ENCODE measurements at regions not wholly inside any gene's neighbourhood (a gene's known extent, or its start where the extent isn't known, plus 50 kb on each side); places are given as distances from the start of the nearest gene placed in this dataset.
"Not testable (repeated sequence)": the region's sequence is repeated elsewhere in the genome, so short reads cannot be mapped to it uniquely, and the experiment has no call there.

DNA sequence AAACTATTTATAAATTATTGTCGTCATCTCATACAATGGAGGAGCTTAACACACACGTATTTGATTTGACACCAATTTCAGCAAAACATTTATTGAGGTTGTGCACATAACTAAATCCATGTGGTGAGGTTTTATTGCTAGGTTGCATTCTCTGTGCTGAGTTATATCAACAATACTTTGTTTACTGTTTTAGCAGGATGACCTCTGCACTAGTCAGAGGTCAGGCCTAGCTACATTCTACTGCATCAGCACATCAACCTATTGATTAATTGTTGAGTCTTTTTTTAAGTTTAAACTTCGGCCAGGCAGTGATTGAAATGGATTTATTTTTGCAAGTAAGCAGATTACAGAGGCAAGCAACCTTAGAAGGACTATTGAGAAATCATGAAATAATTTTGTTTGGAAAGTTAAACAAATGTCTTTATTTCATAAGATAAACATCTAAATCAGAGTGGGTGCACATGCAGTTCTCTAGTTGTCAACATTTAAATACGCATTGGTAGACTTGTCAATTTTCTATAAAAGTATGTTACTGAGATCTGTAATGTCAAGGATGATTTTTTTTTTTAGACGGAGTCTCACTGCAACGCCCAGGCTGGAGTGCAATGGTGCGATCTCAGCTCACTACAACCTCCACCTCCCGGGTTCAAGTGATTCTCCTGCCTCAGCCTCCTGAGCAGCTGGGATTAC lies 75.2 kb upstream of the CD28 start:
- no peak for DNase-seq (ENCODE audit: low spot score)

DNA sequence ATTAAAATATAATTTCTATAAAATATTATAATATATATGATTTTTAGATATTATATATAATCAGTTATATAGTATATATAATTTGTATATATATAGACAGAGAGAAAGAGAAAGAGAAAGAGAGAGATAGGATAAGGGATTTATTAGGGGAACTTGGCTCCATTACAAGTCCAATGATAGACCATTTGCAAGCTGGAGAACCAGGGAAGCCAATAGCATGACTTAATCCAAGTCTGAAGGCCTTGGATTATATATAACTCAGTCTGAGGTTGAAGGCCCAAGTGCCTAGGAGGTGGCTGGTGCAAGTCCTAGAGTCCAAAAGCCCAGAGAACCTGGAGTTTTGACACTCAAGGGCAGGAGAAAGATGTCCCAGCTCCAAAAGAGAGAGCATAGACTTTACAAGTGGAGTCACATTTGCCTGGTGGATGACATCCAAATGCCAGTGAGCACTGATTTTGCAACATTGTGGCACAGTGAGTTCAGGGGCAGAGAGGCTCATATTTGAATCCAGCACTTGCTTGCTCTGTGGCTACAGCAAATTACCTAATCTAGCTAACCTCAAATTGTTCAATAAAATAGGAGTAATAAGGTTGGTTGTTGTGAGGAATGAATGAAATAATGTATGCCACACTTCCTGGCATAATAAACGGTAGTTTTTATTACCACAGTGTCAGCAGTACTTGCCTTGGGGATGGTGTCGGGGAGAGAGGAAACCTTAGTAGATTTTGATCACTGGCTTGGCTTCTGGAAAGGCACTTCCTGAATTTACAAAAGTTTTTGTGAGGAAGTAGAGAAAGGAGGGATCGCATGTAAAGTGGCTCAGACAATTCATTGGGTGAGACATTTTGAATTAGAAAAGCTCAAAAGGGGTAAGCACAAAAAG lies 69.6 kb upstream of the CD28 start:
- DNase-seq (ENCODE audit: low spot score), result no peak

DNA sequence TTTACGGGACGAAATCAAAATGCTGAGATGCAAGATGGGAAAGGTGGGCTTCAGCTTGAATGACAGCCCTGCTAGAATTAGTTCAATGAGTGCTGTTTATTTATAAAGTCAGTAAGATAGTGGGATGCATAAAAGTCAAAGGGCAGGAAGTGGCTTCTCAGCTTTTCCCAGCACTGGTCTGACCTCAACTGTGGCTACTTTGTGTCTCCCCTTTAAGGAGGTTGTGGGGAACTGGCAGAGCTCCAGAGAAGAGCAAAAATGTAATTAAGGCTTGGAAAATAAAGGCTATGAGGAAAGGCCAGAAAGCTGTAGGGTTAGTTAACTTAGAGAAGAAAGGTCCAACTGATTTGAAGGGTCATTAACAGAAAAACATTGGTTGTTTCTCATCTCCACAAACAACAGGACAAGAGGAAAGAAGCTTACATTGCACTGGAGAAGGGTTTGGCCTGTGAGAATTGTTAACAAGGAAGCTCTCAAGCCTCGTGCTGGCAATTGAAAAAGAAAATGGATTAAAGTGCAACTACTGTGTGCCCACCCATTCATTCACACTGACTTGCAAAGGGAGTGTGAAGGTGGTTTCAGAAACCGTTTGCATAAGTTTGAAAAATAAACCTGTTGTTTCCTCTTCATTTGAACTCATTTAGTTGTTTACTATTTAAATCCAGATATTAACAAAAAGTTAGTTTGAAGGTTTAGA lies 68.8 kb upstream of the CD28 start:
- no peak for DNase-seq (ENCODE audit: low spot score)

DNA sequence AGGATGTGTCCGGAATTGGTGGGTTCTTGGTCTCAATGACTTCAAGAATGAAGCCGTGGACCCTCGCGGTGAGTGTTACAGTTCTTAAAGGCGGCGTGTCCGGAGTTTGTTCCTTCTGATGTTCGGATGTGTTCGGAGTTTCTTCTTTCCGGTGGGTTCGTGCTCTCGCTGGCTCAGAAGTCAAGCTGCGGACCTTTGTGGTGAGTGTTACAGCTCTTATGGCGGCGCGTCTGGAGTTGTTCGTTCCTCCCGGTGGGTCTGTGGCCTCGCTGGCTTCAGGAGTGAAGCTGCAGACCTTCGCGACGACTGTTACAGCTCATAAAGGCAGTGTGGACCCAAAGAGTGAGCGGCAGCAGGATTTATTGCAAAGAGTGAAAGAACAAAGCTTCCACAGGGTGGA lies 64.6 kb upstream of the CD28 start:
- not testable (repeated sequence) for DNase-seq (ENCODE audit: low spot score)

GRCh38 chr2:203642841-203643240 lies 63.6 kb upstream of the CD28 start:
- not testable (repeated sequence) for DNase-seq (ENCODE audit: low spot score)

GRCh38 chr2:203645831-203646230 lies 60.6 kb upstream of the CD28 start:
- DNase-seq (ENCODE audit: low spot score), result no peak

DNA sequence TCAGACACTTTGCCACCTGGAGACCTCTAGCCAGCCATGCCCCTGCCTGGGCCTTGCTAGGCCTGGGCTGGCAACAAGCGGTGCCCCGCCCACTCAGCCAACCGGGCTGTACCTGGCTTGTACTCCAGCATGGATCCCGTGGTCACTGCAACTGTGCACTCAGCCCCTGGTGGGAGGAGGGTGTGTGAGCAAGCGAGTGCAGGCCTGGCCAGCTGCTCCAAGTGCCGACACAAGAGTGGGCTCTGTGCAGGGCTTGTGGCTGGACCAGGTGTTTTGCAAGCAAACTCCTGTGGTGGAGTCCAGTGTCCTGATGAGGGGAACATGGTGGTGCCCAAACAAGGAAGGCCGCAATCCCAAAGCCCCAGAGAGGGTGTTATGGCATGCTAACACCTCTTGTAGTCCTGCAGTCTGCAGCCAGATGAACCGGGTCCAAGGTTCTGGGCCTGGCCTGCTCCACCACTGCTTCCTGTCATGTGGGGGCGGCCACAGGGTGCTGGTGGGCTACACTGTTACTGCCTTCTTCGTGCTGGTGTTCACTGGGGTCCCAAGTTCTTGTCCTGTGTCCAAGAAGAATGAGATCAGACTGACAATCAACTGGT lies 60.1 kb upstream of the CD28 start:
- DNase-seq (ENCODE audit: low spot score), result no peak

- DNase-seq (ENCODE audit: low spot score), result no peak
Observed at GRCh38 chr2:203646961-203647360, 59.5 kb upstream of the CD28 start.

DNA sequence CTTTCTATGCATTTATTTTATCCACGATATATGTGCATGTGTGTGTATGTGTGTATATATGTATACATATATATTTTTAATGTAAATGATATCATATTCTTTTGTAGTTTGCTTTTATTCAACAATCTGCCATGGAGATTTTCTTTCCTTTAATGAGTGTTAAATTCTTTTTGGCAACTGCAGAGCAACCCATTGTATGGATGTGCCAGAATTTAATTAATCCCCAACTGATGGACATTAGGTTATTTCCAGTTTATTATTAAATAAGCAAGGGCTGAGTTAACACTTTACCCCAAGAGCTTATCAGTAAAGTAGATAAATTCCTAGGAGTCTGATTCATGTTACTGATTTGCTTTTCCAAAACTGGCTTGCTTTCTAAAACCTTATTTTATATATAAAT lies 58.9 kb upstream of the CD28 start:
- DNase-seq (ENCODE audit: low spot score), result no peak

DNA sequence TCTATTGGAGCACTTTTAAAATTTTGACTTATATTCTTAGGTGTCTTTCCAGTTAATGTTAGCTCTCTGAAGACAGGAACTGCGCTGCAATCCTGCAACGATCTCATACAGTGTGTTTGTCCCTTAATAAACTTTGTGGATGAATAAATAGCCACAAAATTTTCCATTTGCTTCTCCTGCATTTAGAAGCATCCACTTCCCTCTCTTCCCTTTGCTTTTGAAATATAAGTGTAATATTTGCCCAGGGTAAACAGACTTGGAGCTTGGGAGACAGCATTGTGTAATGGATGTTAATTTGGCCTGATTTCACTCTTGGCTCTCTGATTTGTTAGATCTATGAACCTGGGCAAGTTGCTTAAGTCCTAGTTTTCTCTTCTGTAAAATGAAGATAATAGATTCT lies 58.2 kb upstream of the CD28 start:
- DNase-seq (ENCODE audit: low spot score), result no peak

DNA sequence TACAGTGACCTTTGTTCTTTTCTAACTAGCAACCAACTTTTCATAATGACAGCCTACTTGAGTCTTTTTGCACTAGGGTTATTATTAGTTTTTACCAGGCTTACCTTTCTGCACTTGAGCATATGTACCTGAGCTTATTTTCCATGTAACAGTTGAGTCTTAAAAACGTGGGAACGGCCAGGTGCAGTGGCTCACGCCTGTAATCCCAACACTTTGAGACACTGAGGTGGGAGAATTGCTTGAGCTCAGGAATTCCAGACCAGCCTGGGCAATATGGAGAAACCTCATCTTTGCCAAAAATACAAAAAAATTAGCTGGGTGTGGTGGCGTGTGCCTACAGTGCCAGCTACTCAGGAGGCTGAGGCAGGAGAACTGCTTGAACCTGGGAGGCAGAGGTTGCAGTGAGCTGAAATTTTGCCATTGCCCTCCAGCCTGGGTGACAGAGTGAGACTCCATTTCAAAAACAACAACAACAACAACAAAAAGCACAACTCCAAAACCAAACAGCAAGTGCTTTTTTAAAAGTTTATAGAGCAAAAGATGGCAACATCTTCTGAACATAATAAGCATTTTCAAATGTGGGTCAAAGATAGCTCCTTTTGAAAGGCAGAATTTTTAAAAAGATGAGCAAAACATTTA lies 57.1 kb upstream of the CD28 start:
- no peak for DNase-seq (ENCODE audit: low spot score)

DNA sequence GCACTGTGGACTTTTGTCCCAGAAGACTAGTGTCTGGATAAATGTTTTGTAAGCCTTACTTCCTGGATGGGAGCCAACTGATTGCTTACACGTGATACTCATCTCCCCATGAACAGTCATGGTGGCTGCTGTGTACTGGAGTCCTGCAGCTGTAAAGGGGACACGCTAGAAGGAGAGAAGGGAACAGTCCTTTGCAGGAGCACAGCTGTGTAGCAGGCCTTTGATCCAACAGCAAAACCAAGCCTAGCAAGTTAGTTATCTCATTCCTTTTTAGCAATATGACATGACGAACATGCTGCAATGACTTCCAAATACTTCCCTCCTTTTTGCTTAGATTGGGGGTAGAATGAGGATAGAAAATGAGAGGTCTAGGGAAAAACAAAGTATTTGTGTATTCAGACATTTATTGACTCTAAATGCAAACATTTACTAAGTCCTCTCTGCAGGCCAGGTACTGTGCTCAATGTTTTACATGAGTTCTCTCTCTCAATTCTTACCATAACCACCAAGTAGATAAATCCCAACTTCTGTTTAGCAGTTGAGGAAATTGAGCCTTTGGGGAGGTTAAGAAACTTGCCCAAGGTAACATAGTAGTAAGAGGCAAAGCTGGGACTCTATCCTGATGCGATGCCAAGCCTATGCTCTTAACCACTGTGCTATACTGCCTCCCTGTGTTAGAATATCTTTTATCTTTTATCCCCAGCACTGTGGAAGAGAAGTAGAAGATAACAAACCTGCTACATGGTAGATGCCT lies 55.4 kb upstream of the CD28 start:
- DNase-seq (ENCODE audit: low spot score), result peak; percentile 36

GRCh38 chr2:203651621-203652020 lies 54.8 kb upstream of the CD28 start:
- no peak for DNase-seq (ENCODE audit: low spot score)

- DNase-seq (ENCODE audit: low spot score), result no peak
Observed at GRCh38 chr2:203654826-203655225, 51.6 kb upstream of the CD28 start.

- peak; percentile 66 for DNase-seq (ENCODE audit: low spot score)
Observed at GRCh38 chr2:203656522-203657287, 49.7 kb upstream of the CD28 start.

All from LoVo (cell line).